Fibroblast of skin of abdomen (primary cell): ENCODE measurements at regions not wholly inside any gene's neighbourhood (a gene's known extent, or its start where the extent isn't known, plus 50 kb on each side); places are given as distances from the start of the nearest gene placed in this dataset.
A peak's percentile ranks its signal among the peaks of the same experiment; 100 is the strongest.
"Not testable (repeated sequence)": the region's sequence is repeated elsewhere in the genome, so short reads cannot be mapped to it uniquely, and the experiment has no call there.

ENCODE experiments used
- DNase-seq: peaks from one replicate; pipeline ENCODE4 v3.0.0-alpha.2; 2013

- DNase-seq: peak; percentile 88
Observed at GRCh38 chr9:80699511-80699998, 989.8 kb downstream of the TLE1 start.

GRCh38 chr9:80698725-80699410 is 990.5 kb downstream of the TLE1 start:
- DNase-seq: no peak

- no peak for DNase-seq
Observed at GRCh38 chr9:80692751-80693150, 996.6 kb downstream of the TLE1 start.

- no peak for DNase-seq
Observed at GRCh38 chr9:80691229-80691628, 998.1 kb downstream of the TLE1 start.

GRCh38 chr9:80690349-80690939 is 998.9 kb downstream of the TLE1 start:
- no peak for DNase-seq

- no peak for DNase-seq
Observed at GRCh38 chr9:80679916-80680315, 1009.4 kb downstream of the TLE1 start.

- no peak for DNase-seq
Observed at GRCh38 chr9:80678906-80679305, 1010.4 kb downstream of the TLE1 start.

- no peak for DNase-seq
Observed at GRCh38 chr9:80673496-80673895, 1015.9 kb downstream of the TLE1 start.

- DNase-seq: no peak
Observed at GRCh38 chr9:80665479-80665878, 1023.9 kb downstream of the TLE1 start.

GRCh38 chr9:80664327-80665210 is 1024.8 kb downstream of the TLE1 start:
- no peak for DNase-seq

- DNase-seq: not testable (repeated sequence)
Observed at GRCh38 chr9:80659751-80660150, 1029.6 kb downstream of the TLE1 start.

GRCh38 chr9:80651044-80651443 is 1038.3 kb downstream of the TLE1 start:
- DNase-seq: peak; percentile 54

GRCh38 chr9:80649496-80649895 is 1039.9 kb downstream of the TLE1 start:
- no peak for DNase-seq

GRCh38 chr9:80649001-80649420 is 1040.3 kb downstream of the TLE1 start:
- peak; percentile 92 for DNase-seq

GRCh38 chr9:80648336-80648735 is 1041.0 kb downstream of the TLE1 start:
- DNase-seq: peak; percentile 87

- no peak for DNase-seq
Observed at GRCh38 chr9:80646211-80646610, 1043.1 kb downstream of the TLE1 start.

- no peak for DNase-seq
Observed at GRCh38 chr9:80644044-80644443, 1045.3 kb downstream of the TLE1 start.

- no peak for DNase-seq
Observed at GRCh38 chr9:80635065-80635464, 1054.3 kb downstream of the TLE1 start.

- DNase-seq: peak; percentile 18
Observed at GRCh38 chr9:80632041-80632440, 1057.3 kb downstream of the TLE1 start.

GRCh38 chr9:80622508-80622907 is 1050.7 kb downstream of the TLE4 start:
- no peak for DNase-seq

GRCh38 chr9:80619356-80619755 is 1047.6 kb downstream of the TLE4 start:
- no peak for DNase-seq

- peak; percentile 67 for DNase-seq
Observed at GRCh38 chr9:80615964-80616363, 1044.2 kb downstream of the TLE4 start.

GRCh38 chr9:80605793-80606192 is 1034.0 kb downstream of the TLE4 start:
- DNase-seq: peak; percentile 40
